Upper lobe of right lung (tissue), 1 donor: ENCODE measurements at regions not wholly inside any gene's neighbourhood (a gene's known extent, or its start where the extent isn't known, plus 50 kb on each side); places are given as distances from the start of the nearest gene placed in this dataset.

Source experiments
- ATAC-seq: fragments of 200-7000 bp; cut with Tn5 transposase; one replicate; pipeline ENCODE4 v1.9.1; 2020; ENCODE audit warnings: mild to moderate bottlenecking, moderate library complexity
- DNase-seq: peaks from one replicate; pipeline ENCODE4 v3.0.0-alpha.2; 2020
- H3K27ac ChIP-seq: fragments of 200-600 bp; one replicate; pipeline ENCODE4 v1.8.0; 2022
- H3K27me3 ChIP-seq: fragments of 200-600 bp; one replicate; pipeline ENCODE4 v1.8.0; 2022; ENCODE audit warnings: mild to moderate bottlenecking
- H3K36me3 ChIP-seq: fragments of 200-600 bp; one replicate; pipeline ENCODE4 v1.8.0; 2022
- H3K4me1 ChIP-seq: fragments of 200-600 bp; one replicate; pipeline ENCODE4 v1.8.0; 2022
- H3K4me3 ChIP-seq: fragments of 200-600 bp; one replicate; pipeline ENCODE4 v1.8.0; 2022; ENCODE audit warnings: mild to moderate bottlenecking
- H3K9me3 ChIP-seq: fragments of 200-600 bp; one replicate; pipeline ENCODE4 v1.8.0; 2022
- intact Hi-C: fragments of 100-400 bp; cut with DNase I; formaldehyde crosslinking; loops from one replicate; pipeline ENCODE4 v1.11.0; 2022
- TF ChIP-seq, protein P1 (sequence below): fragments of 200-600 bp; IDR thresholded peaks from one replicate; pipeline ENCODE4 v1.8.0; 2022; ENCODE audit warnings: antibody characterized with exemption
- donor health status: DM: no; HTN: yes; CAD: no; lungs with severe emphysema.

DNA sequence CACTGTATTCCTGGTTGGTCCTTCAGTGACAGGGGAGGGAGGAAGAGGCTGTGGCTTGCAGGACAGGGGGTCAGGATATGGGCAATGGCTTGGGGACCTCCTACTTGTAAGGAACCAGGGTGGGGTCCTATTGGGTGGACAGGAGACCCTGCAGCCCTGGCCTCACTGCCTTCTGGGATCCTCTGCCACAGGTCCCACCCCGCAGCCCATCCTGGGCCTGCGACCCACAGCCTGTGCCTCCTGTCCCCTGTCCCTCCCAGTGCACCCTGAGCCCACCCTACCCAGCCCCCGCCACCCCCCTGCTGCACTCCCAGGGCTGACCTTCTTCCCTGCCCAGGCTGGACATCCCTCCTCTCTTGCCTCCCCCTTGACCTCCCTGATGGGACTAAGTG, 58.7 kb upstream of the MYL10 start:
- peaks cover 9% of the 10 kb centered on the region for H3K4me1 ChIP-seq
- no peaks in the 10 kb centered on the region for H3K9me3 ChIP-seq
- DNase-seq (no peak), ATAC-seq (peak; percentile 3)
- intact Hi-C loops, result loop anchor here (10.0 kb wide), 1 partner anchor 127 kb away; the partner anchor contains the start of gene CUX1
- H3K36me3 ChIP-seq, result no peaks in the 10 kb centered on the region
- H3K4me3 ChIP-seq, result no peak overlapping the region
- no peak overlapping the region for H3K27ac ChIP-seq
- no peaks in the 10 kb centered on the region for H3K27me3 ChIP-seq
- TF ChIP-seq, protein P1, sequence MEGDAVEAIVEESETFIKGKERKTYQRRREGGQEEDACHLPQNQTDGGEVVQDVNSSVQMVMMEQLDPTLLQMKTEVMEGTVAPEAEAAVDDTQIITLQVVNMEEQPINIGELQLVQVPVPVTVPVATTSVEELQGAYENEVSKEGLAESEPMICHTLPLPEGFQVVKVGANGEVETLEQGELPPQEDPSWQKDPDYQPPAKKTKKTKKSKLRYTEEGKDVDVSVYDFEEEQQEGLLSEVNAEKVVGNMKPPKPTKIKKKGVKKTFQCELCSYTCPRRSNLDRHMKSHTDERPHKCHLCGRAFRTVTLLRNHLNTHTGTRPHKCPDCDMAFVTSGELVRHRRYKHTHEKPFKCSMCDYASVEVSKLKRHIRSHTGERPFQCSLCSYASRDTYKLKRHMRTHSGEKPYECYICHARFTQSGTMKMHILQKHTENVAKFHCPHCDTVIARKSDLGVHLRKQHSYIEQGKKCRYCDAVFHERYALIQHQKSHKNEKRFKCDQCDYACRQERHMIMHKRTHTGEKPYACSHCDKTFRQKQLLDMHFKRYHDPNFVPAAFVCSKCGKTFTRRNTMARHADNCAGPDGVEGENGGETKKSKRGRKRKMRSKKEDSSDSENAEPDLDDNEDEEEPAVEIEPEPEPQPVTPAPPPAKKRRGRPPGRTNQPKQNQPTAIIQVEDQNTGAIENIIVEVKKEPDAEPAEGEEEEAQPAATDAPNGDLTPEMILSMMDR, result no peak

- ATAC-seq, result peak; percentile 92
- Histone ChIP-seq H3K36me3 (no peaks in the 10 kb centered on the region), H3K27me3 (no peaks in the 10 kb centered on the region), H3K4me3 (no peak overlapping the region), H3K27ac (no peak overlapping the region), H3K9me3 (no peaks in the 10 kb centered on the region), H3K4me1 (peaks cover 9% of the 10 kb centered on the region)
- intact Hi-C loops, result loop anchor here (10.0 kb wide), 1 partner anchor 126 kb away; the partner anchor contains the start of gene CUX1
- TF ChIP-seq, protein P1, result peak; percentile 98
- peak; percentile 89 for DNase-seq
These were observed 59.2 kb upstream of the MYL10 start for GRCh38 chr7:101688183-101688831.

DNA sequence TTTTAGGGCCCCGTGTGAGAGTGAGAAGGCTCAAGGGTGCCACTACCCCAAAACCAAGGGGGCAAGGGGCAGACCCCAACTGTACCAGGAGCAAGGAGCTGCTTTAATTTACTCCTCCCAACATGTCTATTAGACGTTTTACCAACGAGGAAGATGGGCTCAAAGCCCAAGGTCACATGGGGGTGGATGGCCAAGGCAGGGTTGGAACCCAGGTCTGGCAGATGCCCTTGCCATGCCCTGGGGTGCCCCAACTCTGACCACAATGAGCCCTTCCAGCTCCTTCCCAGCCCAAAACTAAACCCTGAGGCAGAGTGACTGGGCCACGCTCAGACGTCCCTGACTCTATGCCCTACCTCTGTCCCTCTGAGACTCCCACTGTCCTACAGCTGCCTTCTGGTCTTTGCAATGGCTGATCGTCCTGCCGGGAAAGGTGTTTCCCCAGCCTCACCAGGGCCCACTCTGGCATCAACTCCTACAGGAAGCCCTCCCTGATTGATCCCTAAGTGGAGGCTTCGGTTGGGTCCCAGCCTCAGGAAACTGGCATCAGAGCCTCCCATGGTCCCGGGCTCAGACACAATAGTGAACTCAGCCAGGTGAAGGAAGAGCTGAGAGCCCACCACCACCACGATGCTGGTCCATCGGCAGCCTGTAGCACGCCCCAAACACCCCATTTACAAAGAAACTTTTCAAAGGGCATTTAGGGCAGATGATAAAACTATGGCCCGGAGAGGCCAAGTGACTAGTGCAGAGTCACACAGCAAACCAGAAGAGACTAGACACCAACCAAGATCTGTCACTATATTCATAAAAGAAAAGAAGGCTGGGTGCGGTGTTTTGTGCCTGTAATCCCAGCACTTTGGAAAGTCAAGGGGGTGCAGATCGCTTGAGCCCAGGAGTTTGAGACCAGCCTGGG, 60.2 kb upstream of the MYL10 start:
- Histone ChIP-seq H3K4me1 (peaks cover 9% of the 10 kb centered on the region), H3K27ac (no peak overlapping the region), H3K9me3 (no peaks in the 10 kb centered on the region), H3K4me3 (no peak overlapping the region), H3K36me3 (no peaks in the 10 kb centered on the region), H3K27me3 (no peaks in the 10 kb centered on the region)
- ATAC-seq, result no peak
- intact Hi-C loops, result loop anchor here (10.0 kb wide), 1 partner anchor 126 kb away; the partner anchor contains the start of gene CUX1
- TF ChIP-seq, protein P1, result no peak
- DNase-seq, result no peak

DNA sequence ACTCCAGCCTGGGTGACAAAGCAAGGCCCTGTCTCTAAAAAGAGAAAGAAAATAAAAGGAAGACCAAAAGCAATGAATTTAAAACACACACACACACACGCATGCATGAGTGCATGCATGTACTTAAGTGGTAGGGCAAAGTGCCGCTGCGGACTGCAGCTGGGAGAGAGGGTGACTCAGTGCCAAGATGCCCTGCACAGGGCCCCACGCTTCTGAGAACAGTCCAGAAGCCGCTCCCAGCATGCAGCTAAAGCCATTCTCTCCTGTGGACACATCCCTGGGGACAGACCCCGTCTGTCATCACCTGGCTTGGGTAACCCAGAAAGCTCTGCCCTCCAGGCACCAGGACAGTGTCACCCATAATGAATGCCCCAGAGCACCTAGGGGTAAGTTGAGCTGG, 61.0 kb upstream of the MYL10 start:
- intact Hi-C loops, result no loop called here
- Histone ChIP-seq H3K27me3 (no peaks in the 10 kb centered on the region), H3K4me3 (no peak overlapping the region), H3K27ac (no peak overlapping the region), H3K9me3 (no peaks in the 10 kb centered on the region), H3K4me1 (peaks cover 9% of the 10 kb centered on the region), H3K36me3 (no peaks in the 10 kb centered on the region)
- TF ChIP-seq, protein P1, result no peak
- ATAC-seq, result no peak
- no peak for DNase-seq

GRCh38 chr7:101691822-101692384, 62.8 kb upstream of the MYL10 start:
- no peak overlapping the region for H3K4me3 ChIP-seq
- peak; percentile 14 for ATAC-seq
- TF ChIP-seq, protein P1, result no peak
- H3K4me1 ChIP-seq, result peaks cover 9% of the 10 kb centered on the region
- no peak overlapping the region for H3K27ac ChIP-seq
- no peaks in the 10 kb centered on the region for H3K9me3 ChIP-seq
- no peaks in the 10 kb centered on the region for H3K36me3 ChIP-seq
- DNase-seq, result no peak
- no peaks in the 10 kb centered on the region for H3K27me3 ChIP-seq
- intact Hi-C loops, result no loop called here
